ENCODE measurements at regions not wholly inside any gene's neighbourhood (a gene's known extent, or its start where the extent isn't known, plus 50 kb on each side); places are given as distances from the start of the nearest gene placed in this dataset.

DNA sequence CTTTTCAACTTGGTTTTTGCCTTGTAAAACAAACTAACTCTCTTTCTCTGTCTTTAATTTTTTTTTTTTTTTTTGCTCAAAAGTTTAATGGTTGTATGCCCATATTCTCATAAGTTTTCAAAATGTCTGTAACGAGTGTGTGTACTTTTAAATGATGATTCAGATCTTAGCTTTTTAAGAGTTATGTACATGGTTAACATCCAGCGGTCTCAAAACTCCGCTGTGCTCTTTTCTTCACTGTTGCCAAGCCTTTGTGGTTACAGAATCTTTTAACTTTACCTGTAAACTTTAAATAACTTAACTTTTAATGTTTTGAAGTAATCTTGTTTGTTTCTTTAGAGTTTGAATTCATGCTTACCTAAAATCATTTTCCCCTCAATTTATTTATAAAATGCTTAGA is 133.0 kb downstream of the SAMD5 start:
- H3K27ac ChIP-seq (ENCODE audit: low read depth, low read length): no peak overlapping the region
- no peak overlapping the region for H3K27ac Mint-ChIP-seq
- no peaks in the 10 kb centered on the region for H3K4me1 ChIP-seq (ENCODE audit: insufficient read depth, low read length)
- H3K4me3 Mint-ChIP-seq: no peak overlapping the region
- H3K9me3 ChIP-seq (ENCODE audit: low read length): no peaks in the 10 kb centered on the region
- ChIA-PET CTCF (no interaction called here), POLR2A (no interaction called here)
- H3K27me3 ChIP-seq (ENCODE audit: insufficient read depth, low read length, poor library complexity, severe bottlenecking): no peaks in the 10 kb centered on the region
- H3K27me3 Mint-ChIP-seq: peaks cover 0 to 4% of the 10 kb centered on the region in 2 donors
- H3K4me3 ChIP-seq (ENCODE audit: low read length): no peak overlapping the region
- peaks cover 0 to 2% (median 0%) of the 10 kb centered on the region in 5 donors for H3K9me3 Mint-ChIP-seq
- no peak for DNase-seq
- H3K4me1 Mint-ChIP-seq: no peaks in the 10 kb centered on the region
- H3K36me3 Mint-ChIP-seq: no peaks in the 10 kb centered on the region
- H3K36me3 ChIP-seq (ENCODE audit: insufficient read depth, low read length): no peaks in the 10 kb centered on the region

- H3K9me3 ChIP-seq (ENCODE audit: low read length): no peaks in the 10 kb centered on the region
- CTCF ChIA-PET: no interaction called here
- no peaks in the 10 kb centered on the region for H3K9me3 Mint-ChIP-seq
These were observed 134.0 kb downstream of the SAMD5 start for GRCh38 chr6:147642458-147642857.

GRCh38 chr6:147643341-147644200 is 135.1 kb downstream of the SAMD5 start:
- Mint-ChIP-seq H3K4me3 (no peak overlapping the region), H3K27me3 (peaks cover 0 to 4% of the 10 kb centered on the region in 2 donors), H3K27ac (no peak overlapping the region), H3K9me3 (no peaks in the 10 kb centered on the region), H3K4me1 (no peaks in the 10 kb centered on the region), H3K36me3 (no peaks in the 10 kb centered on the region)
- Histone ChIP-seq H3K27me3 (ENCODE audit: insufficient read depth, low read length, poor library complexity, severe bottlenecking) (no peaks in the 10 kb centered on the region), H3K4me1 (ENCODE audit: insufficient read depth, low read length) (no peaks in the 10 kb centered on the region), H3K36me3 (ENCODE audit: insufficient read depth, low read length) (no peaks in the 10 kb centered on the region), H3K4me3 (ENCODE audit: low read length) (no peak overlapping the region), H3K27ac (ENCODE audit: low read depth, low read length) (no peak overlapping the region), H3K9me3 (ENCODE audit: low read length) (no peaks in the 10 kb centered on the region)
- CTCF ChIA-PET: no interaction called here
- POLR2A ChIA-PET: no interaction called here
- DNase-seq: no peak

More at GRCh38 chr6:147642458-147642857, 134.0 kb downstream of the SAMD5 start:
- POLR2A ChIA-PET: no interaction called here
- no peaks in the 10 kb centered on the region for H3K27me3 ChIP-seq (ENCODE audit: insufficient read depth, low read length, poor library complexity, severe bottlenecking)
- Mint-ChIP-seq H3K36me3 (no peaks in the 10 kb centered on the region), H3K4me1 (no peaks in the 10 kb centered on the region), H3K4me3 (no peak overlapping the region), H3K27ac (no peak overlapping the region), H3K27me3 (peaks cover 0 to 4% of the 10 kb centered on the region in 2 donors)
- DNase-seq: no peak
- no peak overlapping the region for H3K27ac ChIP-seq (ENCODE audit: low read depth, low read length)
- H3K4me3 ChIP-seq (ENCODE audit: low read length): no peak overlapping the region
- H3K36me3 ChIP-seq (ENCODE audit: insufficient read depth, low read length): no peaks in the 10 kb centered on the region
- no peaks in the 10 kb centered on the region for H3K4me1 ChIP-seq (ENCODE audit: insufficient read depth, low read length)

- Mint-ChIP-seq H3K27ac (no peak overlapping the region), H3K9me3 (peaks cover 0 to 2% (median 0%) of the 10 kb centered on the region in 5 donors), H3K27me3 (peaks cover 0 to 2% of the 10 kb centered on the region in 2 donors), H3K36me3 (no peaks in the 10 kb centered on the region), H3K4me1 (no peaks in the 10 kb centered on the region), H3K4me3 (no peak overlapping the region)
- Histone ChIP-seq H3K4me3 (ENCODE audit: low read length) (no peak overlapping the region), H3K36me3 (ENCODE audit: insufficient read depth, low read length) (no peaks in the 10 kb centered on the region), H3K27me3 (ENCODE audit: insufficient read depth, low read length, poor library complexity, severe bottlenecking) (no peaks in the 10 kb centered on the region), H3K9me3 (ENCODE audit: low read length) (no peaks in the 10 kb centered on the region), H3K4me1 (ENCODE audit: insufficient read depth, low read length) (no peaks in the 10 kb centered on the region), H3K27ac (ENCODE audit: low read depth, low read length) (no peak overlapping the region)
- CTCF ChIA-PET: no interaction called here
- POLR2A ChIA-PET: no interaction called here
- DNase-seq: no peak
These were observed 140.4 kb downstream of the SAMD5 start for GRCh38 chr6:147648916-147649315.

DNA sequence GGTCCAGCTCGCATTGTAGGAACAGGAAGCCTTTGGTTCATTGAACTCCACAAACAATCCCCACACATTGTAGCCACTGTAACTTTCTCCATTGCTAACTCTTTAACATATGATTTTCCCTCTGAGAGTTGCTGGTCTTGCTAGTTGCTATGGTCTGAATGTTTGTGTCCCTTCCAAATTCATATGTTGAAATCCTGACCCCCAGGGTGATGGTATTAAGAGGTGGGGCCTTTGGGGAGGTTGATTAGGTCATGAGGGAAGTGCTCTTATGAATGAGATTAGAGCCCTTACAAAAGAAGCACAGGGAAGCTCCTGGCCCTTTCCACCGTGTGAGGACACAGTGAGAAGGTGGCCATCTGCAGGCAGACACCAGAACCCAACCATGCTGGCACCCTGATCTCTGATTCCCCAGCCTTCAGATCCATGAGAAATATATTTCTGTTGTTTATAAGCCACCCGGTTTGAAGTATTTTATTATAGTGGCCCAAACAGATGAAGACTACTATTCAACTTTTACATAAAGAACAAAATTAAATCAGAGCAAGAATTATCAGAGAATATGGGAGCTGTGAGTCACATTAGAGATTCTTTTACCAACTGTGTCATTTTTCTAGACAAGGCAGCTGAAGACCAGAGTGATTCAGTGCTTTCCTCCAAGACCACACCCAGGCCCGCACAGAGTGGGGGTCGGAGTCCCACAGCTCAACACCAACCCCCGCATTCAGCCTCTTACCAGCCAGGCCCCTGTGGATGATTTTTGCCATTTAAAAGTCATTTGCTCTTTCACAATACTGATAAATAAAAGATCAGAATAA is 143.0 kb downstream of the SAMD5 start:
- Histone ChIP-seq H3K4me1 (ENCODE audit: insufficient read depth, low read length) (no peaks in the 10 kb centered on the region), H3K27ac (ENCODE audit: low read depth, low read length) (no peak overlapping the region), H3K36me3 (ENCODE audit: insufficient read depth, low read length) (no peaks in the 10 kb centered on the region), H3K27me3 (ENCODE audit: insufficient read depth, low read length, poor library complexity, severe bottlenecking) (no peaks in the 10 kb centered on the region), H3K4me3 (ENCODE audit: low read length) (no peak overlapping the region), H3K9me3 (ENCODE audit: low read length) (no peaks in the 10 kb centered on the region)
- Mint-ChIP-seq H3K27me3 (peaks cover 0 to 2% of the 10 kb centered on the region in 2 donors), H3K4me3 (no peak overlapping the region), H3K27ac (no peak overlapping the region), H3K36me3 (no peaks in the 10 kb centered on the region), H3K9me3 (peaks cover 0 to 5% (median 0%) of the 10 kb centered on the region in 5 donors), H3K4me1 (no peaks in the 10 kb centered on the region)
- ChIA-PET POLR2A (no interaction called here), CTCF (no interaction called here)
- no peak for DNase-seq

DNA sequence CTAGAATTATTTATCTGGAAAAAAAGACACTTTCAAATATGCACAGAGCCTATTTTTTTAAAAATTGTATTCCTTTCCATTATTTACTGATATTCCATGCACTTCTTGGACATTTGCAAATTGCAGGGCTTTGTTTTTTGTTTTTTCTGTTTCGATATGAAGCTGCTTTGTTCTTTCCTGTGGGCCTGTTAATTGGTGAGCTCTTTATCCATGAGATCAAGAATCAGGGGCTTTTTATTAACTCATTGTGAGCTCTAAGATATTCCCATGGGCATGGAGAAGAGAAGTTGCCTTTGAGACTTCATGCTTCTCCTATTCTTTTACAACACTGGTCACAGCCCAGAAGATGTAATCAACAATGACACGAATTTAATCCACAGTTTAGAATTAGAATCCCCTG is 145.1 kb downstream of the SAMD5 start:
- POLR2A ChIA-PET: no interaction called here
- Mint-ChIP-seq H3K27me3 (peaks cover 0 to 2% of the 10 kb centered on the region in 2 donors), H3K9me3 (peaks cover 0 to 5% (median 0%) of the 10 kb centered on the region in 5 donors), H3K36me3 (no peaks in the 10 kb centered on the region), H3K27ac (no peak overlapping the region), H3K4me3 (no peak overlapping the region), H3K4me1 (no peaks in the 10 kb centered on the region)
- Histone ChIP-seq H3K27me3 (ENCODE audit: insufficient read depth, low read length, poor library complexity, severe bottlenecking) (no peaks in the 10 kb centered on the region), H3K9me3 (ENCODE audit: low read length) (no peaks in the 10 kb centered on the region), H3K4me1 (ENCODE audit: insufficient read depth, low read length) (no peaks in the 10 kb centered on the region), H3K4me3 (ENCODE audit: low read length) (no peak overlapping the region), H3K27ac (ENCODE audit: low read depth, low read length) (no peak overlapping the region), H3K36me3 (ENCODE audit: insufficient read depth, low read length) (no peaks in the 10 kb centered on the region)
- CTCF ChIA-PET: no interaction called here
- DNase-seq: no peak

- no peaks in the 10 kb centered on the region for H3K9me3 ChIP-seq (ENCODE audit: low read length)
- Mint-ChIP-seq H3K9me3 (peaks cover 0 to 5% (median 0%) of the 10 kb centered on the region in 5 donors), H3K4me3 (no peak overlapping the region), H3K36me3 (no peaks in the 10 kb centered on the region), H3K27ac (no peak overlapping the region), H3K27me3 (peaks cover 0 to 2% of the 10 kb centered on the region in 2 donors), H3K4me1 (no peaks in the 10 kb centered on the region)
- no peak overlapping the region for H3K4me3 ChIP-seq (ENCODE audit: low read length)
- no peaks in the 10 kb centered on the region for H3K36me3 ChIP-seq (ENCODE audit: insufficient read depth, low read length)
- H3K4me1 ChIP-seq (ENCODE audit: insufficient read depth, low read length): no peaks in the 10 kb centered on the region
- no peak overlapping the region for H3K27ac ChIP-seq (ENCODE audit: low read depth, low read length)
- ChIA-PET CTCF (no interaction called here), POLR2A (no interaction called here)
- H3K27me3 ChIP-seq (ENCODE audit: insufficient read depth, low read length, poor library complexity, severe bottlenecking): no peaks in the 10 kb centered on the region
- no peak for DNase-seq
These were observed 145.8 kb downstream of the SAMD5 start for GRCh38 chr6:147654103-147654845.

All from CD8-positive, alpha-beta memory T cell (primary cell).